Smooth muscle cell (in vitro differentiated cells): ENCODE measurements at regions not wholly inside any gene's neighbourhood (a gene's known extent, or its start where the extent isn't known, plus 50 kb on each side); places are given as distances from the start of the nearest gene placed in this dataset.
"Not testable (repeated sequence)": the region's sequence is repeated elsewhere in the genome, so short reads cannot be mapped to it uniquely, and the experiment has no call there.

ENCODE experiments used
- DNase-seq: peaks from one replicate; lab custom pipeline; 2025; ENCODE audit not compliant: unreplicated experiment; lab: John Stamatoyannopoulos, UW
- H2AFZ ChIP-seq: fragments of 200-600 bp; sonication (generic); 2 replicates; pipeline ENCODE4 v1.6.0; 2016; ENCODE audit warnings: antibody characterized with exemption, low read depth, mild to moderate bottlenecking
- H3F3A ChIP-seq: fragments of 200-600 bp; sonication (generic); 2 replicates; pipeline ENCODE4 v1.6.0; 2017; ENCODE audit warnings: antibody characterized with exemption, low read depth
- H3K27ac ChIP-seq: fragments of 200-600 bp; sonication (generic); 2 replicates; pipeline ENCODE4 v1.5.1; 2016; ENCODE audit warnings: low read depth, mild to moderate bottlenecking
- H3K27me3 ChIP-seq: fragments of 200-600 bp; sonication (generic); 2 replicates; pipeline ENCODE4 v1.6.1; 2016; ENCODE audit warnings: low read depth, mild to moderate bottlenecking
- H3K36me3 ChIP-seq: fragments of 200-600 bp; sonication (generic); 2 replicates; pipeline ENCODE4 v1.5.1; 2016; ENCODE audit warnings: low read depth
- H3K4me1 ChIP-seq: fragments of 200-600 bp; sonication (generic); 2 replicates; pipeline ENCODE4 v1.5.1; 2016; ENCODE audit warnings: low read depth
- H3K4me2 ChIP-seq: fragments of 200-600 bp; sonication (generic); 2 replicates; pipeline ENCODE4 v1.6.0; 2016; ENCODE audit warnings: mild to moderate bottlenecking
- H3K4me3 ChIP-seq: fragments of 200-600 bp; sonication (generic); 2 replicates; pipeline ENCODE4 v1.5.1; 2016; ENCODE audit warnings: mild to moderate bottlenecking
- H3K79me2 ChIP-seq: fragments of 200-600 bp; sonication (generic); 2 replicates; pipeline ENCODE4 v1.6.0; 2016; ENCODE audit warnings: low read depth, mild to moderate bottlenecking
- H3K9ac ChIP-seq: fragments of 200-600 bp; sonication (generic); 2 replicates; pipeline ENCODE4 v1.6.0; 2016; ENCODE audit warnings: low read depth
- H3K9me3 ChIP-seq: fragments of 200-600 bp; sonication (generic); replicated peaks from 2 replicates; pipeline ENCODE4 v1.5.1; 2016; ENCODE audit warnings: low read depth
- H4K20me1 ChIP-seq: fragments of 200-600 bp; sonication (generic); 2 replicates; pipeline ENCODE4 v1.6.0; 2016; ENCODE audit warnings: low read depth
- WGBS: methylation state at CpG from one replicate; pipeline ENCODE4 v1.1.7; 2016; ENCODE audit warnings: low lambda C conversion rate; 5-methylcytosine and 5-hydroxymethylcytosine counted together
- TF ChIP-seq, protein P1 (sequence below): fragments of 200-600 bp; sonication (generic); IDR thresholded peaks from 2 replicates; pipeline ENCODE4 v1.5.1; 2017; ENCODE audit warnings: borderline replicate concordance, mild to moderate bottlenecking, antibody characterized with exemption; ENCODE audit not compliant: insufficient read depth, poor library complexity, severe bottlenecking

DNA sequence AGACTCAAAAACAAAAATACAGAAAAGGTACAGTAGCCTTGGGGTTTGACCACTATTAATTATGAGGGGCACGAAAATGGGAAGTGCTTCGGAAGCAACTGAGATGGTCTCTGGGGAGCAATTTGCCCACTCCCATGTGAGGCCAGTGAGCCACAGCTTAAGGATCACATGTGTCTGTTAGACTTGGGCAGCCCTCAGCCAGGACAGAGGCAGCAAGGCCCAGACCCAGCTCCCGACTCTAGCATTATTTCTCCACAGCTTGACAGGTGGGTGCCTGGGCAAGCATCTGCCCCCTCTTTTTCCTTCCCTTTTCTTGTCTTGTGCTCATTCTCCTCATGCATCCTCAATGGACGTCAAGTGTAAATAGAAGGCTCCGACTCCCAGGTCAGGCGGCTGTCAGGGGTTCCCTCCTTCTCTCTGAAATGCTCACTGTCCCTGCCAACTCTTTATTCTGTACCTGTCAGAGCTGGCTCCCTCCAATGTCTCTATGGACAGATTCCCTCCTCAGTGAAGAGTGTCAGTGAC, 137.0 kb upstream of the RCN1 start:
- no peak overlapping the region for H3K4me3 ChIP-seq
- no peak overlapping the region for H3K9ac ChIP-seq
- no peaks in the 10 kb centered on the region for H3K79me2 ChIP-seq
- no peak overlapping the region for H2AFZ ChIP-seq
- no peaks in the 10 kb centered on the region for H4K20me1 ChIP-seq
- no peak overlapping the region for H3K4me2 ChIP-seq
- DNase-seq: no peak
- no peaks in the 10 kb centered on the region for H3K4me1 ChIP-seq
- no peaks in the 10 kb centered on the region for H3K36me3 ChIP-seq
- no peak overlapping the region for H3K27ac ChIP-seq
- WGBS: 87% methylated on average over 6 of the region's 6 CpGs
- H3F3A ChIP-seq: no peaks in the 10 kb centered on the region
- TF ChIP-seq, protein P1, sequence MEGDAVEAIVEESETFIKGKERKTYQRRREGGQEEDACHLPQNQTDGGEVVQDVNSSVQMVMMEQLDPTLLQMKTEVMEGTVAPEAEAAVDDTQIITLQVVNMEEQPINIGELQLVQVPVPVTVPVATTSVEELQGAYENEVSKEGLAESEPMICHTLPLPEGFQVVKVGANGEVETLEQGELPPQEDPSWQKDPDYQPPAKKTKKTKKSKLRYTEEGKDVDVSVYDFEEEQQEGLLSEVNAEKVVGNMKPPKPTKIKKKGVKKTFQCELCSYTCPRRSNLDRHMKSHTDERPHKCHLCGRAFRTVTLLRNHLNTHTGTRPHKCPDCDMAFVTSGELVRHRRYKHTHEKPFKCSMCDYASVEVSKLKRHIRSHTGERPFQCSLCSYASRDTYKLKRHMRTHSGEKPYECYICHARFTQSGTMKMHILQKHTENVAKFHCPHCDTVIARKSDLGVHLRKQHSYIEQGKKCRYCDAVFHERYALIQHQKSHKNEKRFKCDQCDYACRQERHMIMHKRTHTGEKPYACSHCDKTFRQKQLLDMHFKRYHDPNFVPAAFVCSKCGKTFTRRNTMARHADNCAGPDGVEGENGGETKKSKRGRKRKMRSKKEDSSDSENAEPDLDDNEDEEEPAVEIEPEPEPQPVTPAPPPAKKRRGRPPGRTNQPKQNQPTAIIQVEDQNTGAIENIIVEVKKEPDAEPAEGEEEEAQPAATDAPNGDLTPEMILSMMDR: no peak
- H3K9me3 ChIP-seq: no peaks in the 10 kb centered on the region
- H3K27me3 ChIP-seq: no peaks in the 10 kb centered on the region

DNA sequence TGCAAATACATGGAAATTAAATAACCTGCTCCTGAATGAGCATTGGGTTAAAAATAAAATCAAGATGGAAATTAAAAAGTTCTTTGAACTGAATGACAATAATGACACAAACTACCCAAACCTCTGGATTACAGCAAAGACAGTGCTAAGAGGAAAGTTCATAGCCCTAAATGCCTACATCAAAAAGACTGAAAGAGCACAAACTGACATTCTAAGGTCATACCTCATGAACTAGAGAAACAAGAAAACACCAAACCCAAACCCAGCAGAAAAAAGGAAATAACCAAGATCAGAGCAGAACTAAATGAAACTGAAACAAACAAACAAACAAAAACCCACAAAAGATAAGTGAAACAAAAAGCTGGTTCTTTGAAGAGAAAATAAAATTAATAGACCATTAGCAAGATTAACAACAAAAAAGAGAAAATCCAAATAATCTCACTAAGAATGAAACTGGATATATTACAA, 138.6 kb upstream of the PAX6 start:
- H3K9me3 ChIP-seq, H3K27me3 ChIP-seq, H3K36me3 ChIP-seq, DNase-seq, H3K9ac ChIP-seq, H3K4me3 ChIP-seq, H3K4me1 ChIP-seq, H3K4me2 ChIP-seq, H3K79me2 ChIP-seq, H4K20me1 ChIP-seq, H3K27ac ChIP-seq, H3F3A ChIP-seq, H2AFZ ChIP-seq: not testable (repeated sequence)

DNA sequence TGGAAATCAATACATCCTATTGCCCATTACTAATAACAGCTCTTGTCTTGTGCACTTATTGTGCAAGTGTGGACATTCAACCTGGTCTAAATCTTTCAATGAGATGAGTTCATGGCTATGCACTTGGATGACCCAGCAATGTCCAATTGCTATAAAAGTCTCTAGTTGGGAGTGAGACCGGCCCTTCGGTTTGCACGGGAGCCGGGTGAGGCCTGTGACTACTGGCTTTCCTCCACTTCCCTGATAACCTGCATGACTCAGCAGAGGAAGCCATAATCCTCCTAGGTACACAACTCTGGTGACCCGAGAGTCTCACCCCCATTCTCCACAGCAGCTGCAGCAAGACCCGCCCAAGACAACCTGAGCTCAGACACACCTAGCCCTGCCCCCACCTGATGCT, 135.9 kb upstream of the PAX6 start:
- Histone ChIP-seq H3K36me3 (no peaks in the 10 kb centered on the region), H3K4me3 (no peak overlapping the region), H3K27me3 (no peaks in the 10 kb centered on the region), H3K9ac (no peak overlapping the region), H2AFZ (no peak overlapping the region), H3K4me2 (no peak overlapping the region), H4K20me1 (no peaks in the 10 kb centered on the region), H3K79me2 (no peaks in the 10 kb centered on the region), H3K9me3 (no peaks in the 10 kb centered on the region), H3F3A (no peaks in the 10 kb centered on the region), H3K4me1 (peaks cover 3% of the 10 kb centered on the region), H3K27ac (no peak overlapping the region)
- DNase-seq: no peak
- TF ChIP-seq, protein P1: no peak
- WGBS: 96% methylated on average over 6 of the region's 6 CpGs

DNA sequence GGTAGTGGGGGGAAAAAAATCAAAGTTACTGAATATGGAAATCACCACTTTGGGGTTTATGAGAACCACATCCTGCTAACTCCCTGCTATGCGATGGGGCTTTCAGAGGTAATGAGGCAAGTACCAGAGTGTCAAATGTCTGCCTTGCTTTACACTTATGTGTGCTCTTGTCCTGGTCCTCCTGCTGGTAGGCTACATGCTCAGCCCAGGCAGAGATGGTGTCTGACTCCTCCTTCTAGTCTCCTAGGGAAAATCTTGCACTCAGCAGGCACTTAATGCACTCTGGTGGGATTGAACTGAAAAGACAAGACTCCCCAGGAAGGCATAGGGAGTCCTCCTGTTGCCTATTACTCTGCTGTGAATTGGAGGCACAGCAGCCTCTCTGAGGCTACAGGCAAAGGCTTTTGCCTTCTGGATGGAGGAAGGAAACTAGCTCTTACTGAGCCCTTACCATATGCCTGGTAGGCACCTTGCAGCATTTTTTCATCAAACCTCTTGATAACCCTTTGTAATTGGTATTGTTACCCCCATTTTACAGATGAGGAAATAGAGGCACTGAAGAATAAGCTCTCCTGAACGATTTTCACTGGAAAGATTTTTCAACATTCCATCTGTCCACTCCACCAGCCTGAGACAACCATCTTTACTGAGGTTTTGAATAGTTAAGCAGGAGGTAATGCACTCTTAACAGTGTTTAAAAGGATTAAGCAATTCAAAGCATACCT, 132.1 kb upstream of the PAX6 start:
- Histone ChIP-seq H3K4me1 (peaks cover 3% of the 10 kb centered on the region), H3K27ac (no peak overlapping the region), H3K9ac (no peak overlapping the region), H3K36me3 (no peaks in the 10 kb centered on the region), H3K4me3 (no peak overlapping the region), H3K9me3 (no peaks in the 10 kb centered on the region), H3F3A (no peaks in the 10 kb centered on the region), H3K79me2 (no peaks in the 10 kb centered on the region), H3K4me2 (no peak overlapping the region), H2AFZ (no peak overlapping the region), H3K27me3 (no peaks in the 10 kb centered on the region), H4K20me1 (no peaks in the 10 kb centered on the region)
- TF ChIP-seq, protein P1: no peak
- 76% methylated on average over 2 of the region's 2 CpGs for WGBS
- DNase-seq: no peak
